OCI-LY7 (cell line): ENCODE measurements at regions not wholly inside any gene's neighbourhood (a gene's known extent, or its start where the extent isn't known, plus 50 kb on each side); places are given as distances from the start of the nearest gene placed in this dataset.

Experiments
- CTCF ChIP-seq: fragments of 200-600 bp; sonication (generic); conservative IDR thresholded peaks from 2 replicates; pipeline ENCODE4 v1.5.1; 2014; ENCODE audit warnings: mild to moderate bottlenecking, antibody characterized with exemption, low read length, moderate library complexity, mixed read lengths
- EZH2phosphoT487 ChIP-seq: fragments of 200-600 bp; sonication (generic); IDR thresholded peaks from 2 replicates; pipeline ENCODE4 v1.6.1; 2018; ENCODE audit warnings: low read depth, borderline replicate concordance, mild to moderate bottlenecking, mixed run types, antibody characterized with exemption, low read length, moderate library complexity, mixed read lengths

- TF ChIP-seq CTCF (no peak), EZH2phosphoT487 (no peak)
These were observed 123.6 kb upstream of the DPH6 start for GRCh38 chr15:35669432-35670045.
